Lower leg skin (tissue), 4 donors: ENCODE measurements at regions not wholly inside any gene's neighbourhood (a gene's known extent, or its start where the extent isn't known, plus 50 kb on each side); places are given as distances from the start of the nearest gene placed in this dataset.

Source experiments
- DNase-seq, 2 donors: peaks; one replicate each; pipeline ENCODE4 v3.0.0-alpha.2; 2019; ENCODE audit warnings: low spot score in 2 of 2
- H3K4me3 ChIP-seq: fragments of 200-600 bp; sonication (generic); 2 replicates; pipeline ENCODE4 v1.5.1; 2017; ENCODE audit warnings: mild to moderate bottlenecking, low read depth; ENCODE audit not compliant: poor library complexity, severe bottlenecking
- POLR2A ChIP-seq, 2 donors: fragments of 450-650 bp; IDR thresholded peaks; one replicate each; pipeline ENCODE4 v1.6.1; 2016 to 2017; ENCODE audit warnings: antibody characterized with exemption in 2 of 2, mild to moderate bottlenecking in 1 of 2, moderate library complexity in 1 of 2
- whole genome bisulfite sequencing, 2 donors: methylation state at CpG; one replicate each; pipeline ENCODE4 v1.1.5; 2018; 5-methylcytosine and 5-hydroxymethylcytosine counted together
- intact Hi-C: fragments of 100-400 bp; cut with DNase I; formaldehyde crosslinking; loops from one replicate; pipeline ENCODE4 v1.15.0; 2023; ENCODE audit warnings: low total_unique reads
- TF ChIP-seq, protein P1 (sequence below), 3 donors: fragments of 450-650 bp; IDR thresholded peaks; one replicate each; pipeline ENCODE4 v1.5.1; 2016; ENCODE audit warnings: antibody characterized with exemption in 3 of 3, mild to moderate bottlenecking in 3 of 3, moderate library complexity in 2 of 3

DNA sequence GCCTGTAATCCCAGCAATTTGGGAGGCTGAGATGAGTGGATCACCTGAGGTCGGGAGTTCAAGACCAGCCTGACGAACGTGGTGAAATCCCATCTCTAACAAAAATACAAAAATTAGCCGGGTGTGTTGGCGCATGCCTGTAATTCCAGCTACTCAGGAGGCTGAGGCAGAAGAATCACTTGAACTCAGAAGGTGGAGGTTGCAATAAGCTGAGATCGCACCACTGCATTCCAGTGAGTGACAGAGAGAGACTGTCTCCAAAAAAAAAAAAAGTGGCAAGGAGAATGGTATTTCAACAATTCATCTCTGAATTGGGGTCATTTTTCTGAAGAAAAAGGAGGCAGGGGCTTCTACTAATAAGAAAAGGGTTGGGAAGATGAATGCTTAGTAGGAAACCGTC, 111.5 kb upstream of the NHSL1 start:
- DNase-seq = no peak
- WGBS, 2 donors = 81 to 87% methylated on average over 7 of the region's 7 CpGs
- intact Hi-C loops = no loop called here
- TF ChIP-seq, protein P1, sequence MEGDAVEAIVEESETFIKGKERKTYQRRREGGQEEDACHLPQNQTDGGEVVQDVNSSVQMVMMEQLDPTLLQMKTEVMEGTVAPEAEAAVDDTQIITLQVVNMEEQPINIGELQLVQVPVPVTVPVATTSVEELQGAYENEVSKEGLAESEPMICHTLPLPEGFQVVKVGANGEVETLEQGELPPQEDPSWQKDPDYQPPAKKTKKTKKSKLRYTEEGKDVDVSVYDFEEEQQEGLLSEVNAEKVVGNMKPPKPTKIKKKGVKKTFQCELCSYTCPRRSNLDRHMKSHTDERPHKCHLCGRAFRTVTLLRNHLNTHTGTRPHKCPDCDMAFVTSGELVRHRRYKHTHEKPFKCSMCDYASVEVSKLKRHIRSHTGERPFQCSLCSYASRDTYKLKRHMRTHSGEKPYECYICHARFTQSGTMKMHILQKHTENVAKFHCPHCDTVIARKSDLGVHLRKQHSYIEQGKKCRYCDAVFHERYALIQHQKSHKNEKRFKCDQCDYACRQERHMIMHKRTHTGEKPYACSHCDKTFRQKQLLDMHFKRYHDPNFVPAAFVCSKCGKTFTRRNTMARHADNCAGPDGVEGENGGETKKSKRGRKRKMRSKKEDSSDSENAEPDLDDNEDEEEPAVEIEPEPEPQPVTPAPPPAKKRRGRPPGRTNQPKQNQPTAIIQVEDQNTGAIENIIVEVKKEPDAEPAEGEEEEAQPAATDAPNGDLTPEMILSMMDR (IDR thresholded peaks at IDR 0.05) = no peak
- no peak for TF ChIP-seq POLR2A (IDR thresholded peaks at IDR 0.05)
- H3K4me3 ChIP-seq = no peak overlapping the region

DNA sequence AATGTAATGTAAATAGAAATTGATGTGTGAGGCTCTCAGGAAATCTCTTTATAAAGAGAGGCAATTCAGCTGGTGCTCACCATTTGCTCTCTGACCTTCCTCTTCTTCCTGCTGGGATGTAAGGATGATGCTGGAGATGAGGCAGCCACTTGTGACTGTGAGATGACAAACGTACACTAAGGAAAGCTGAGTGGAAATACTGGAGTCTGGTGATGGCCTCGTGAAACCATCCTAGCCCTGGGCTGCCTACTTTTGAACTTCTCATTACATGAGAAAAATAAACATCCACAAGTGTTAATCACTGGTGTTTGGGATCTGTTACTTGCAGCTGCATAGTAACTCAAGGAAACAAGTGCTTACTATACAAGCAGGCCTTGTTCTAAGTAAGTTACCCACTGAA, 114.9 kb upstream of the NHSL1 start:
- no peak for DNase-seq
- no peak overlapping the region for H3K4me3 ChIP-seq
- intact Hi-C loops = no loop called here
- 82% methylated on average over 2 of the region's 2 CpGs for WGBS, 2 donors
- no peak for TF ChIP-seq POLR2A (IDR thresholded peaks at IDR 0.05)

DNA sequence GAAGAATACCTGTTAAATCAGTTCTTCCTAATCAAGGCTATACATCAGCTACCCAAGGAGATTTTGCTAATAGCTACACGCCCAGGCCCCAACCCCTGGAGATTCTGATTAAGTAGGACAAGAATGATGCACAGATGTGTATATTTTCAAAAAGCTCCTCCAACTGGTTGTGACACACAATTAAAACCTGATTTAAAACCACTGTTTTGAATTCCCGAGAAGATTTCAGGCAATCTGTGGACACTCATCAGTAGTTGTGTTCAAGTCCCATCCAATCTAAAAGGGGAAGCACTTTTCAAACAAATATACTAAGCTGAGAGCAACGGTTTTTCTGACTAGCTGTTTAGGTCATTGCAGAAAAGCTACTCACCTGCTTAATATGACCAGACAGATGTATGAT, 118.9 kb upstream of the NHSL1 start:
- 57 to 63% methylated on average over 3 of the region's 3 CpGs for WGBS, 2 donors
- TF ChIP-seq POLR2A (IDR thresholded peaks at IDR 0.05) = no peak
- TF ChIP-seq, protein P1 (IDR thresholded peaks at IDR 0.05) = no peak
- DNase-seq = no peak
- intact Hi-C loops = no loop called here
- H3K4me3 ChIP-seq = no peak overlapping the region

DNA sequence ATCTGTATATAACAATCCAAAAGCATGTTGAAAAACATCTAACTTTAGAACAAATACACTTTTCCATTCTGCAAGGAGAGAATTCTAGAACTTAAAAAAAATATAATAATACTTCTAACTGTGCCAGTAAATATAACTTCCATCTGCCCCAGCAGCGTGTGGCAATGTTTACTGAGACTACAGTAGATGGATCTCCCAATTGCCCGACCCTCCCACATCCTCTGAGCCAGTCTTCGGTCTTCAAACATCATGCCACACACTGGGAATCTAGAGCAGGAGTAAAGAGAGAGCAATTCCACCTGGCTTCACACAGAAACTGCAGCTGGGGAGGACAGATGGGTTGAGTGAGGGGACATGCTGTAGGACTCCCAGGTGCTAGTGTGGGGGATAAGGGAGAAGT, 121.3 kb upstream of the NHSL1 start:
- no peak overlapping the region for H3K4me3 ChIP-seq
- WGBS, 2 donors = 70 to 80% methylated on average over 3 of the region's 3 CpGs
- intact Hi-C loops = no loop called here
- TF ChIP-seq, protein P1 (IDR thresholded peaks at IDR 0.05) = no peak
- TF ChIP-seq POLR2A (IDR thresholded peaks at IDR 0.05) = no peak
- no peak for DNase-seq

DNA sequence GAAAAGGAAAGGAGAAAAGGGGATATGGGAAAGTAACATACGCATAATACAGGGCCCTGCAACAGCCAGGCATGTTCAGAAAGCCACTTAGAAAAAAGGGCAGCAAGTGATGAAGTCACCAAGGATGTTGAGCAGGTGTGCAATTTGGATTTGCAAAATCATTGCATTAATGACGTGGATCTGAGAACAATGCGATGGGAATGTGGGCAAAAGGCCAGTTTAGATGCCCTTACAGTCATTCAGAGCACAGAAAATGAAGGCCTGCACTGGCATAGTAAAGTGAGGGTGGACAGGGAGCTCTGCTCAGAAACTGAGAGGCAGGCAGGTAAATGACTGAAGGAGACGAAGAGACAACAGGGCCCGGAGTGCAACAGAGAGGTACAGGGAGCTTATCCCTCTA, 123.7 kb upstream of the NHSL1 start:
- intact Hi-C loops = no loop called here
- whole genome bisulfite sequencing, 2 donors = 75 to 83% methylated on average over 5 of the region's 5 CpGs
- H3K4me3 ChIP-seq = no peak overlapping the region
- no peak for DNase-seq
- TF ChIP-seq, protein P1 (IDR thresholded peaks at IDR 0.05) = no peak
- no peak for TF ChIP-seq POLR2A (IDR thresholded peaks at IDR 0.05)

DNA sequence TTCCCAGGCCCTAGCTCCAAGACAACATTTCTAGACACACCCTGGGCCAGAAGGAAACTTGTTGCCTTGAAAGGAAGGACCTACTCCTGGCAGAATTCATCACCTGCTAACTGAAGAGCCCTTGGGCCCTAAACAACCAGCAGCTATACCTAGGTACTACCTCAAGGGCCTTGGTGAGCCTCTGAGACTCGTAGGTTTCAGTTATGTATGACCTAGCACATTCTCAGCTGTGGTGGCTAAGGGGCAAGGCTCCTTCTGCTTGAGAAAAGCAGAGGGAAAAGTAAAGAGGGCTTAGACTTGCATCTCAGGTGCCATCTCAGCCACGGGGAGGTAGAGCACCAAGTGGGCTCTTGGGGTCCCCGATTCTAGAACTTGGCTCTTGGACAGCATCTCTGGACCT, 132.3 kb upstream of the NHSL1 start:
- DNase-seq = no peak
- TF ChIP-seq, protein P1 (IDR thresholded peaks at IDR 0.05) = no peak
- no peak for TF ChIP-seq POLR2A (IDR thresholded peaks at IDR 0.05)
- no peak overlapping the region for H3K4me3 ChIP-seq
- WGBS, 2 donors = 80 to 87% methylated on average over 2 to 3 of the region's 3 CpGs
- intact Hi-C loops = no loop called here
